ENCODE measurements at regions not wholly inside any gene's neighbourhood (a gene's known extent, or its start where the extent isn't known, plus 50 kb on each side); places are given as distances from the start of the nearest gene placed in this dataset.

- no peak for DNase-seq (ENCODE audit: low read depth, low spot score)
These were observed 54.3 kb upstream of the PPP2R2D start for GRCh38 chr10:131846240-131847101.

- no peak for DNase-seq (ENCODE audit: low read depth, low spot score)
These were observed 53.5 kb upstream of the PPP2R2D start for GRCh38 chr10:131847241-131847783.

- no peak for DNase-seq (ENCODE audit: low read depth, low spot score)
These were observed 52.5 kb upstream of the PPP2R2D start for GRCh38 chr10:131848296-131848695.

GRCh38 chr10:131848741-131849590 is 51.8 kb upstream of the PPP2R2D start:
- DNase-seq (ENCODE audit: low read depth, low spot score): no peak

- no peak for DNase-seq (ENCODE audit: low read depth, low spot score)
These were observed 51.0 kb upstream of the PPP2R2D start for GRCh38 chr10:131849591-131850382.

- no peak for DNase-seq (ENCODE audit: low read depth, low spot score)
These were observed 50.4 kb upstream of the PPP2R2D start for GRCh38 chr10:131850383-131850870.
